SK-N-SH (cell line): ENCODE measurements at regions not wholly inside any gene's neighbourhood (a gene's known extent, or its start where the extent isn't known, plus 50 kb on each side); places are given as distances from the start of the nearest gene placed in this dataset.

ENCODE experiments used
- CTCF ChIA-PET: fragments of 300-600, 350-600 bp; formaldehyde crosslinking; extraction: SDS; loops from one replicate; lab custom pipeline; 2021; lab: Yijun Ruan, JAX
- POLR2A ChIA-PET: fragments of 350-600 bp; sonication (Branson Sonifier 250); formaldehyde crosslinking; extraction: SDS; loops from one replicate; lab custom pipeline; 2020; ENCODE audit warnings: antibody characterized with exemption, inconsistent platforms; lab: Yijun Ruan, JAX
- DNase-seq: peaks from one replicate; pipeline ENCODE4 v3.0.0; 2012
- H2AFZ ChIP-seq: fragments of 200-600 bp; sonication (generic); 2 replicates; pipeline ENCODE4 v1.8.1; 2016; ENCODE audit warnings: antibody characterized with exemption, mild to moderate bottlenecking, low read depth
- H3F3A ChIP-seq: fragments of 200-600 bp; sonication (generic); replicated peaks from 2 replicates; pipeline ENCODE3; 2016; ENCODE audit warnings: antibody characterized with exemption, mild to moderate bottlenecking; ENCODE audit not compliant: insufficient read depth
- H3K27ac ChIP-seq, 2 experiments: fragments of 200-500 bp in 1 of 2; fragments of 200-600 bp in 1 of 2; sonication (Bioruptor generic) in 1 of 2; sonication (generic), shearing (Covaris generic) in 1 of 2; 2 replicates each; pipeline versions ENCODE4 v1.5.1 to v1.6.1; 2014 to 2016; ENCODE audit warnings: low read depth in 2 of 2, inconsistent platforms in 1 of 2, low read length in 1 of 2, mild to moderate bottlenecking in 1 of 2, mixed read lengths in 1 of 2
- H3K27me3 ChIP-seq: fragments of 200-600 bp; sonication (generic), shearing (Covaris generic); 2 replicates; pipeline ENCODE4 v1.6.1; 2016; ENCODE audit warnings: mixed run types; ENCODE audit not compliant: insufficient read depth
- H3K36me3 ChIP-seq, 2 experiments: fragments of 200-500 bp in 1 of 2; fragments of 200-600 bp in 1 of 2; sonication (Bioruptor generic) in 1 of 2; sonication (generic) in 1 of 2; replicated peaks in 1 of 2; 2 replicates each; pipeline versions ENCODE3 to v1.5.1; 2014 to 2016; ENCODE audit warnings: low read length in 1 of 2, mild to moderate bottlenecking in 1 of 2; ENCODE audit not compliant: insufficient read depth in 2 of 2, control insufficient read depth in 1 of 2
- H3K4me1 ChIP-seq, 2 experiments: fragments of 200-500 bp in 1 of 2; fragments of 200-600 bp in 1 of 2; sonication (Bioruptor generic) in 1 of 2; sonication (generic), shearing (Covaris generic) in 1 of 2; 2 replicates each; pipeline versions ENCODE4 v1.5.1 to v1.6.1; 2014 to 2016; ENCODE audit warnings: low read depth in 1 of 2, low read length in 1 of 2, mixed run types in 1 of 2; ENCODE audit not compliant: insufficient read depth in 2 of 2, control insufficient read depth in 1 of 2
- H3K4me2 ChIP-seq: fragments of 200-600 bp; sonication (generic), shearing (Covaris generic); 2 replicates; pipeline ENCODE4 v1.6.1; 2017; ENCODE audit warnings: mixed run types
- H3K4me3 ChIP-seq, 2 experiments: fragments of 200-500 bp in 1 of 2; fragments of 200-600 bp in 1 of 2; sonication (Bioruptor generic) in 1 of 2; sonication (generic), shearing (Covaris generic) in 1 of 2; 2 replicates each; pipeline versions ENCODE4 v1.5.1 to v1.8.1; 2014 to 2016; ENCODE audit warnings: low read depth in 2 of 2, inconsistent platforms in 1 of 2, low read length in 1 of 2, mild to moderate bottlenecking in 1 of 2, mixed read lengths in 1 of 2, moderate library complexity in 1 of 2
- H3K79me2 ChIP-seq: fragments of 200-600 bp; sonication (generic); 2 replicates; pipeline ENCODE4 v1.8.1; 2017; ENCODE audit warnings: mild to moderate bottlenecking; ENCODE audit not compliant: insufficient read depth
- H3K9ac ChIP-seq: fragments of 200-600 bp; sonication (generic); 2 replicates; pipeline ENCODE4 v1.6.1; 2017; ENCODE audit warnings: mixed run types
- H3K9me2 ChIP-seq: fragments of 200-600 bp; sonication (generic); 2 replicates; pipeline ENCODE4 v1.6.1; 2017; ENCODE audit warnings: mixed run types
- H3K9me3 ChIP-seq: fragments of 200-600 bp; sonication (generic); 2 replicates; pipeline ENCODE4 v1.6.1; 2017; ENCODE audit warnings: mixed run types, mild to moderate bottlenecking, moderate library complexity
- H4K20me1 ChIP-seq: fragments of 200-600 bp; sonication (generic); 2 replicates; pipeline ENCODE4 v1.6.1; 2017; ENCODE audit warnings: mild to moderate bottlenecking, mixed run types; ENCODE audit not compliant: insufficient read depth
- ELF1 ChIP-seq: IDR thresholded peaks from 2 replicates; pipeline ENCODE4 v1.4.0; 2012
- EZH2phosphoT487 ChIP-seq: fragments of 200-600 bp; sonication (generic); IDR thresholded peaks from 2 replicates; pipeline ENCODE4 v1.6.1; 2017; ENCODE audit warnings: low read depth, mixed run types, mild to moderate bottlenecking, antibody characterized with exemption, moderate library complexity, borderline replicate concordance
- FOXJ3 ChIP-seq: sonication (generic); formaldehyde crosslinking; IDR thresholded peaks from 2 replicates; pipeline ENCODE4 v1.5.1; 2020; ENCODE audit warnings: mild to moderate bottlenecking, missing genetic modification reagents
- GABPA ChIP-seq: IDR thresholded peaks from 2 replicates; pipeline ENCODE4 v1.4.0; 2012; ENCODE audit warnings: low read depth, mild to moderate bottlenecking
- JUND ChIP-seq: IDR thresholded peaks from 2 replicates; pipeline ENCODE4 v1.4.0; 2012
- MXI1 ChIP-seq: IDR thresholded peaks from 2 replicates; pipeline ENCODE4 v1.6.1; 2012; ENCODE audit warnings: mild to moderate bottlenecking, low read depth, low read length, improper control_type of control experiment
- NFIC ChIP-seq: IDR thresholded peaks from 2 replicates; pipeline ENCODE4 v1.4.0; 2012; ENCODE audit warnings: borderline replicate concordance
- NRF1 ChIP-seq: IDR thresholded peaks from 2 replicates; pipeline ENCODE4 v1.6.1; 2012; ENCODE audit warnings: low read depth, mild to moderate bottlenecking, low read length
- RAD21 ChIP-seq: IDR thresholded peaks from 2 replicates; pipeline ENCODE4 v1.6.1; 2012; ENCODE audit warnings: mild to moderate bottlenecking, low read length
- RXRA ChIP-seq: IDR thresholded peaks from 2 replicates; pipeline ENCODE4 v1.4.0; 2012; ENCODE audit warnings: low read depth, mild to moderate bottlenecking, borderline replicate concordance
- SIN3A ChIP-seq: IDR thresholded peaks from 2 replicates; pipeline ENCODE4 v1.6.1; 2012; ENCODE audit warnings: low read depth, mild to moderate bottlenecking, low read length, moderate library complexity, borderline replicate concordance
- TAF1 ChIP-seq: IDR thresholded peaks from 2 replicates; pipeline ENCODE4 v1.6.1; 2012; ENCODE audit warnings: low read depth, mild to moderate bottlenecking, low read length, moderate library complexity, borderline replicate concordance
- TCF12 ChIP-seq: IDR thresholded peaks from 2 replicates; pipeline ENCODE4 v1.4.0; 2012
- TEAD4 ChIP-seq: IDR thresholded peaks from 2 replicates; pipeline ENCODE4 v1.4.0; 2012; ENCODE audit warnings: mild to moderate bottlenecking, borderline replicate concordance; ENCODE audit not compliant: insufficient read depth
- YY1 ChIP-seq: IDR thresholded peaks from 2 replicates; pipeline ENCODE4 v1.4.0; 2012; ENCODE audit warnings: low read depth, mild to moderate bottlenecking
- WGBS: methylation state at CpG from one replicate; pipeline ENCODE4 v1.1.6; 2017; ENCODE audit warnings: low lambda C conversion rate; 5-methylcytosine and 5-hydroxymethylcytosine counted together
- TF ChIP-seq, protein P1 (sequence below): fragments of 200-600 bp; sonication (generic); IDR thresholded peaks from 2 replicates; pipeline ENCODE4 v1.6.1; 2017; ENCODE audit warnings: antibody characterized with exemption, mild to moderate bottlenecking, moderate library complexity
- TF ChIP-seq, protein P2 (sequence below): fragments of 150-350 bp; IDR thresholded peaks from 2 replicates; pipeline ENCODE4 v1.6.1; 2017; ENCODE audit warnings: antibody characterized with exemption, low read length, low read depth, borderline replicate concordance
- TF ChIP-seq, protein P3 (sequence below): fragments of 150-350 bp; IDR thresholded peaks from 2 replicates; pipeline ENCODE4 v1.6.1; 2016; ENCODE audit warnings: mild to moderate bottlenecking, low read depth, low read length
- TF ChIP-seq, protein P4 (sequence below): IDR thresholded peaks from 2 replicates; pipeline ENCODE4 v1.4.0; 2012; ENCODE audit warnings: low read depth, borderline replicate concordance
- TF ChIP-seq, protein P5 (sequence below): IDR thresholded peaks from 2 replicates; pipeline ENCODE4 v1.4.0; 2012; ENCODE audit warnings: low read depth, borderline replicate concordance

DNA sequence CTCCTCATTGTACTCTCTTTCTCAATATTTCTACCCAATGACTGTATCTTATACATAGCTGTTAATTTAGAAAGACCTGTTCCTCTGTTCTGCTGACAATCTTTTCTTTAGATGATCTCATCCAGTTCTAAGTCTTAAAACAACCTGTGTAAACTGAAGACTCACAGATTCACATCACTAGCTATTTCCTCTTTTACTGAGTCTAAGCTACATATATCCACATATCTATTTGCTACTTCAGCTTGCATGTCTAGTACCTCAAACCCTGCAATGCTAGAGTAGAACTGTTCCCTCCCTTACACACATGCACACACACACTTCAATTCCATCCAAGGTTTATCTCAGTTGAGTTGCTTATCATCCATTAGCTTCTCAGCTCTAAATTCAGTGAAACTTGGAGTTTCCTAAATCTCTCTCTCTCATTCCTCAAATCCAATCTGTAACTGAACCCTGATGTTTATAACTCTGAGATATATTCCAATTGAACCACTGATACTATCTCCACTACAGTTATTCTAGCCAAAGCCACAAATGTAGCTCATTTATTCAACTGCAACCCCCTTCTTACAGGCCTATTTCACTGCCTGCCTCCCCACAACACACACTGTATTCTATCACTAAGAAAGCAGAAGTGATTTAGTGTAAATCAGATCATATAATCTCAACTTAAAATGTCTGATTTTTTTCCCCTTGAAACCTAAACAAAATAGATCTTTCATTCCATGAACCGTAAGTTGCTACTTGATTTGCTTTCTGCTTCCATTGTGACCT is 1036.8 kb upstream of the POT1 start:
- H3K36me3 ChIP-seq = no peaks in the 10 kb centered on the region
- 41% methylated on average over 1 of the region's 1 CpG for WGBS
- no peak overlapping the region for H3K27ac ChIP-seq
- H3K9me3 ChIP-seq = no peaks in the 10 kb centered on the region
- H3K4me1 ChIP-seq = no peaks in the 10 kb centered on the region; a peak in 1 of 4 replicates
- H3F3A ChIP-seq = no peaks in the 10 kb centered on the region
- H3K27me3 ChIP-seq = no peaks in the 10 kb centered on the region
- H3K4me3 ChIP-seq = no peak overlapping the region
- no peak overlapping the region for H3K9ac ChIP-seq
- H2AFZ ChIP-seq = no peak overlapping the region
- no peak for TF ChIP-seq YY1
- TF ChIP-seq, protein P1, sequence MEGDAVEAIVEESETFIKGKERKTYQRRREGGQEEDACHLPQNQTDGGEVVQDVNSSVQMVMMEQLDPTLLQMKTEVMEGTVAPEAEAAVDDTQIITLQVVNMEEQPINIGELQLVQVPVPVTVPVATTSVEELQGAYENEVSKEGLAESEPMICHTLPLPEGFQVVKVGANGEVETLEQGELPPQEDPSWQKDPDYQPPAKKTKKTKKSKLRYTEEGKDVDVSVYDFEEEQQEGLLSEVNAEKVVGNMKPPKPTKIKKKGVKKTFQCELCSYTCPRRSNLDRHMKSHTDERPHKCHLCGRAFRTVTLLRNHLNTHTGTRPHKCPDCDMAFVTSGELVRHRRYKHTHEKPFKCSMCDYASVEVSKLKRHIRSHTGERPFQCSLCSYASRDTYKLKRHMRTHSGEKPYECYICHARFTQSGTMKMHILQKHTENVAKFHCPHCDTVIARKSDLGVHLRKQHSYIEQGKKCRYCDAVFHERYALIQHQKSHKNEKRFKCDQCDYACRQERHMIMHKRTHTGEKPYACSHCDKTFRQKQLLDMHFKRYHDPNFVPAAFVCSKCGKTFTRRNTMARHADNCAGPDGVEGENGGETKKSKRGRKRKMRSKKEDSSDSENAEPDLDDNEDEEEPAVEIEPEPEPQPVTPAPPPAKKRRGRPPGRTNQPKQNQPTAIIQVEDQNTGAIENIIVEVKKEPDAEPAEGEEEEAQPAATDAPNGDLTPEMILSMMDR = no peak
- TF ChIP-seq GABPA = no peak
- TF ChIP-seq, protein P2, sequence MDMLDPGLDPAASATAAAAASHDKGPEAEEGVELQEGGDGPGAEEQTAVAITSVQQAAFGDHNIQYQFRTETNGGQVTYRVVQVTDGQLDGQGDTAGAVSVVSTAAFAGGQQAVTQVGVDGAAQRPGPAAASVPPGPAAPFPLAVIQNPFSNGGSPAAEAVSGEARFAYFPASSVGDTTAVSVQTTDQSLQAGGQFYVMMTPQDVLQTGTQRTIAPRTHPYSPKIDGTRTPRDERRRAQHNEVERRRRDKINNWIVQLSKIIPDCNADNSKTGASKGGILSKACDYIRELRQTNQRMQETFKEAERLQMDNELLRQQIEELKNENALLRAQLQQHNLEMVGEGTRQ = no peak
- no peak for TF ChIP-seq SIN3A
- TF ChIP-seq RXRA = no peak
- no peak for TF ChIP-seq RAD21
- no peak for TF ChIP-seq MXI1
- no peak for TF ChIP-seq JUND
- TF ChIP-seq FOXJ3 (CRISPR knock-in tag) = no peak
- no peak for TF ChIP-seq EZH2phosphoT487
- H4K20me1 ChIP-seq = no peaks in the 10 kb centered on the region
- no peaks in the 10 kb centered on the region for H3K79me2 ChIP-seq
- CTCF ChIA-PET = interaction anchor here (0.9 kb wide), 1 partner anchor 10 kb away, joined by 4 read pairs; no protein-coding TSS in a partner anchor
- DNase-seq = no peak
- POLR2A ChIA-PET = no interaction called here
- H3K4me2 ChIP-seq = no peak overlapping the region
- H3K9me2 ChIP-seq = no peaks in the 10 kb centered on the region

DNA sequence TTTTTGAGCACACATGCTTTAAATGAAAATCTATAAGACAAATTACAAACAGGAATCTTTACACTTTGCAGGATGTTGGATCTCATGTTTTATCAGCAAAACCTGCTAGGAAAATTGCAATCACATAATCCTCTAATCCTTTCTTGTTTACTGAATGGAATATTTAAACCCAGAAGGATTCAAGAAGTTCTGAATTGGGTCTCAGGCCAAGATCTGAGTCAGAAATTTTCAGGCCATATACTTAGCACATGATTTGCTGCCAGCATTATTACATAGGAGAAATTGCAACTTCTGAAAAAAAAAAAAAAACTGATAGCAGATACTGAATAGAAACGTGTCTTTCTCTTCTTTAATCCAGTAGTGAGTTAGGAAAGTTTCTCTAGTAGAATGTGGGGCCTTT is 1005.3 kb upstream of the POT1 start:
- no peaks in the 10 kb centered on the region; the same call in 1 of the 2 replicates for H3K79me2 ChIP-seq
- no peaks in the 10 kb centered on the region for H3K27me3 ChIP-seq
- no peak overlapping the region for H3K9ac ChIP-seq
- H3K36me3 ChIP-seq = no peaks in the 10 kb centered on the region
- H3K27ac ChIP-seq = no peak overlapping the region
- ChIA-PET CTCF (no interaction called here), POLR2A (no interaction called here)
- WGBS = 0% methylated on average over 1 of the region's 1 CpG
- no peak overlapping the region for H2AFZ ChIP-seq
- no peaks in the 10 kb centered on the region for H4K20me1 ChIP-seq
- H3K4me2 ChIP-seq = no peak overlapping the region
- no peaks in the 10 kb centered on the region for H3K4me1 ChIP-seq
- no peaks in the 10 kb centered on the region for H3F3A ChIP-seq
- H3K9me2 ChIP-seq = no peaks in the 10 kb centered on the region
- DNase-seq = no peak
- H3K9me3 ChIP-seq = no peaks in the 10 kb centered on the region
- no peak overlapping the region for H3K4me3 ChIP-seq
- TF ChIP-seq, protein P3, sequence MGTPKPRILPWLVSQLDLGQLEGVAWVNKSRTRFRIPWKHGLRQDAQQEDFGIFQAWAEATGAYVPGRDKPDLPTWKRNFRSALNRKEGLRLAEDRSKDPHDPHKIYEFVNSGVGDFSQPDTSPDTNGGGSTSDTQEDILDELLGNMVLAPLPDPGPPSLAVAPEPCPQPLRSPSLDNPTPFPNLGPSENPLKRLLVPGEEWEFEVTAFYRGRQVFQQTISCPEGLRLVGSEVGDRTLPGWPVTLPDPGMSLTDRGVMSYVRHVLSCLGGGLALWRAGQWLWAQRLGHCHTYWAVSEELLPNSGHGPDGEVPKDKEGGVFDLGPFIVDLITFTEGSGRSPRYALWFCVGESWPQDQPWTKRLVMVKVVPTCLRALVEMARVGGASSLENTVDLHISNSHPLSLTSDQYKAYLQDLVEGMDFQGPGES = no peak
- TF ChIP-seq NFIC = no peak
- TF ChIP-seq, protein P2 = no peak
- TF ChIP-seq TAF1 = no peak
- TF ChIP-seq, protein P4, sequence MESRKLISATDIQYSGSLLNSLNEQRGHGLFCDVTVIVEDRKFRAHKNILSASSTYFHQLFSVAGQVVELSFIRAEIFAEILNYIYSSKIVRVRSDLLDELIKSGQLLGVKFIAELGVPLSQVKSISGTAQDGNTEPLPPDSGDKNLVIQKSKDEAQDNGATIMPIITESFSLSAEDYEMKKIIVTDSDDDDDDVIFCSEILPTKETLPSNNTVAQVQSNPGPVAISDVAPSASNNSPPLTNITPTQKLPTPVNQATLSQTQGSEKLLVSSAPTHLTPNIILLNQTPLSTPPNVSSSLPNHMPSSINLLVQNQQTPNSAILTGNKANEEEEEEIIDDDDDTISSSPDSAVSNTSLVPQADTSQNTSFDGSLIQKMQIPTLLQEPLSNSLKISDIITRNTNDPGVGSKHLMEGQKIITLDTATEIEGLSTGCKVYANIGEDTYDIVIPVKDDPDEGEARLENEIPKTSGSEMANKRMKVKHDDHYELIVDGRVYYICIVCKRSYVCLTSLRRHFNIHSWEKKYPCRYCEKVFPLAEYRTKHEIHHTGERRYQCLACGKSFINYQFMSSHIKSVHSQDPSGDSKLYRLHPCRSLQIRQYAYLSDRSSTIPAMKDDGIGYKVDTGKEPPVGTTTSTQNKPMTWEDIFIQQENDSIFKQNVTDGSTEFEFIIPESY = no peak
- no peak for TF ChIP-seq ELF1
- TF ChIP-seq NRF1 = no peak
- TF ChIP-seq GABPA = no peak
- TF ChIP-seq RAD21 = no peak
- TF ChIP-seq TCF12 = no peak
- TF ChIP-seq SIN3A = no peak
- TF ChIP-seq, protein P5, sequence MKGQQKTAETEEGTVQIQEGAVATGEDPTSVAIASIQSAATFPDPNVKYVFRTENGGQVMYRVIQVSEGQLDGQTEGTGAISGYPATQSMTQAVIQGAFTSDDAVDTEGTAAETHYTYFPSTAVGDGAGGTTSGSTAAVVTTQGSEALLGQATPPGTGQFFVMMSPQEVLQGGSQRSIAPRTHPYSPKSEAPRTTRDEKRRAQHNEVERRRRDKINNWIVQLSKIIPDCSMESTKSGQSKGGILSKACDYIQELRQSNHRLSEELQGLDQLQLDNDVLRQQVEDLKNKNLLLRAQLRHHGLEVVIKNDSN = no peak
- no peak for TF ChIP-seq RXRA
- TF ChIP-seq TEAD4 = no peak
